ENCODE measurements at regions not wholly inside any gene's neighbourhood (a gene's known extent, or its start where the extent isn't known, plus 50 kb on each side); places are given as distances from the start of the nearest gene placed in this dataset.

- DNase-seq = no peak
Observed at GRCh38 chr2:81283081-81283480, 978.5 kb upstream of the LRRTM1 start.

- no peak for DNase-seq
Observed at GRCh38 chr2:81282151-81282769, 977.7 kb upstream of the LRRTM1 start.

- no peak for DNase-seq
Observed at GRCh38 chr2:81276595-81276994, 972.0 kb upstream of the LRRTM1 start.

GRCh38 chr2:81266106-81266505, 961.6 kb upstream of the LRRTM1 start:
- DNase-seq = no peak

GRCh38 chr2:81263989-81264388, 959.4 kb upstream of the LRRTM1 start:
- no peak for DNase-seq

- DNase-seq = no peak
Observed at GRCh38 chr2:81260320-81260719, 955.8 kb upstream of the LRRTM1 start.

- no peak for DNase-seq
Observed at GRCh38 chr2:81250270-81250669, 945.7 kb upstream of the LRRTM1 start.

GRCh38 chr2:81249152-81249551, 944.6 kb upstream of the LRRTM1 start:
- no peak for DNase-seq

GRCh38 chr2:81247648-81248047, 943.1 kb upstream of the LRRTM1 start:
- no peak for DNase-seq

- DNase-seq = no peak
Observed at GRCh38 chr2:81242501-81242900, 937.9 kb upstream of the LRRTM1 start.

- DNase-seq = no peak
Observed at GRCh38 chr2:81238462-81238861, 933.9 kb upstream of the LRRTM1 start.

GRCh38 chr2:81235601-81236000, 931.0 kb upstream of the LRRTM1 start:
- no peak for DNase-seq

- no peak for DNase-seq
Observed at GRCh38 chr2:81234711-81235110, 930.2 kb upstream of the LRRTM1 start.

- no peak for DNase-seq
Observed at GRCh38 chr2:81225756-81226155, 921.2 kb upstream of the LRRTM1 start.

- DNase-seq = no peak
Observed at GRCh38 chr2:81213598-81213997, 909.0 kb upstream of the LRRTM1 start.

- DNase-seq = no peak
Observed at GRCh38 chr2:81206216-81206615, 901.7 kb upstream of the LRRTM1 start.

GRCh38 chr2:81196933-81197628, 892.5 kb upstream of the LRRTM1 start:
- no peak for DNase-seq

GRCh38 chr2:81196383-81196851, 891.9 kb upstream of the LRRTM1 start:
- DNase-seq = no peak

- no peak for DNase-seq
Observed at GRCh38 chr2:81195774-81196382, 891.3 kb upstream of the LRRTM1 start.

- no peak for DNase-seq
Observed at GRCh38 chr2:81195017-81195773, 890.6 kb upstream of the LRRTM1 start.

- no peak for DNase-seq
Observed at GRCh38 chr2:81194581-81194980, 890.0 kb upstream of the LRRTM1 start.

- DNase-seq = no peak
Observed at GRCh38 chr2:81194176-81194575, 889.6 kb upstream of the LRRTM1 start.

Data from anterior cingulate cortex (tissue), 58 donors.